T-helper 2 cell treated with Interferon-gamma antibody and Interleukin-4, amounts not matched to agents 100 ng/mL and 5 ng/mL, for 36 hours (primary cell): ENCODE measurements at regions not wholly inside any gene's neighbourhood (a gene's known extent, or its start where the extent isn't known, plus 50 kb on each side); places are given as distances from the start of the nearest gene placed in this dataset.

Experiments used
- intact Hi-C: fragments of 100-400 bp; cut with micrococcal nuclease; formaldehyde crosslinking; loops from one replicate; pipeline ENCODE4 v1.15.1; 2023

- intact Hi-C loops: no loop called here
Observed at GRCh38 chr22:48156603-48157355, 1394.3 kb downstream of the TBC1D22A start.

GRCh38 chr22:48155446-48155845, 1393.0 kb downstream of the TBC1D22A start:
- intact Hi-C loops: no loop called here

GRCh38 chr22:48154943-48155240, 1392.4 kb downstream of the TBC1D22A start:
- intact Hi-C loops: no loop called here

- intact Hi-C loops: no loop called here
Observed at GRCh38 chr22:48154169-48154942, 1391.9 kb downstream of the TBC1D22A start.

GRCh38 chr22:48153726-48154125, 1391.3 kb downstream of the TBC1D22A start:
- intact Hi-C loops: no loop called here

GRCh38 chr22:48152916-48153315, 1390.5 kb downstream of the TBC1D22A start:
- intact Hi-C loops: no loop called here

- intact Hi-C loops: no loop called here
Observed at GRCh38 chr22:48152164-48152775, 1389.8 kb downstream of the TBC1D22A start.

GRCh38 chr22:48151641-48152040, 1389.2 kb downstream of the TBC1D22A start:
- intact Hi-C loops: no loop called here

GRCh38 chr22:48147831-48148230, 1385.4 kb downstream of the TBC1D22A start:
- intact Hi-C loops: no loop called here

- intact Hi-C loops: no loop called here
Observed at GRCh38 chr22:48147404-48147803, 1385.0 kb downstream of the TBC1D22A start.

GRCh38 chr22:48146426-48146825, 1384.0 kb downstream of the TBC1D22A start:
- intact Hi-C loops: no loop called here

GRCh38 chr22:48145738-48146137, 1383.3 kb downstream of the TBC1D22A start:
- intact Hi-C loops: no loop called here

GRCh38 chr22:48144318-48144717, 1381.9 kb downstream of the TBC1D22A start:
- intact Hi-C loops: no loop called here

GRCh38 chr22:48143856-48144255, 1381.4 kb downstream of the TBC1D22A start:
- intact Hi-C loops: no loop called here

- intact Hi-C loops: no loop called here
Observed at GRCh38 chr22:48142388-48142787, 1379.9 kb downstream of the TBC1D22A start.

GRCh38 chr22:48141301-48141700, 1378.9 kb downstream of the TBC1D22A start:
- intact Hi-C loops: no loop called here

GRCh38 chr22:48140261-48140813, 1377.9 kb downstream of the TBC1D22A start:
- intact Hi-C loops: no loop called here

GRCh38 chr22:48139776-48140175, 1377.3 kb downstream of the TBC1D22A start:
- intact Hi-C loops: no loop called here

- intact Hi-C loops: no loop called here
Observed at GRCh38 chr22:48138855-48139254, 1376.4 kb downstream of the TBC1D22A start.

GRCh38 chr22:48138427-48138826, 1376.0 kb downstream of the TBC1D22A start:
- intact Hi-C loops: no loop called here

GRCh38 chr22:48137640-48138039, 1375.2 kb downstream of the TBC1D22A start:
- intact Hi-C loops: no loop called here

GRCh38 chr22:48135592-48135991, 1373.1 kb downstream of the TBC1D22A start:
- intact Hi-C loops: no loop called here
